CD4-positive, alpha-beta T cell treated with Interleukin-1 beta for 1 hour (primary cell): ENCODE measurements at regions not wholly inside any gene's neighbourhood (a gene's known extent, or its start where the extent isn't known, plus 50 kb on each side); places are given as distances from the start of the nearest gene placed in this dataset.
A peak's percentile ranks its signal among the peaks of the same experiment; 100 is the strongest.

Experiments
- DNase-seq, 2 donors: peaks; one replicate each; pipeline ENCODE4 v3.0.0-alpha.2; 2020 to 2022

- DNase-seq: peak; percentile 57 to 61
Observed at GRCh38 chr19:29263305-29264135, 50.6 kb upstream of the UQCRFS1 start.

- no peak for DNase-seq
Observed at GRCh38 chr19:29264897-29265296, 51.9 kb upstream of the UQCRFS1 start.

- no peak for DNase-seq
Observed at GRCh38 chr19:29265436-29265835, 52.5 kb upstream of the UQCRFS1 start.

DNA sequence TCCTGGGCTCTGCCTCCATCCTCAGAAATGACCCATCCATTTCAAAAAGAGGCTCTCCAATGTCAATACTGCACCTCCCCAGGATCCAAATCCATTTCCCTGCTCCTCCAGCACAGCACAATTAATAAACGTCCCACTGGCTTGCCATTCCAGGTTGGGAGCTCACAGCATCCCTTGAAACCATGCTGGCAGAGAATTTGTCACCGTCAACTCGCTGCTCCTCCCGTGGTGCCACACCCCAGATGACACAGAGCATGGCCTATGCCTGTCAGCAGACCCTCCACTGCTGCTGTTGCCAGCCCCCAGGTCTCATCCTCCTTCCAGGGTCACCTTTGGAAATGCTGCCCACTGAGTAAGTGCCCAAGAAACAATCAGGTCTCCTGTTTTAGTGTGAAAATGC is 53.0 kb upstream of the UQCRFS1 start:
- no peak for DNase-seq

DNA sequence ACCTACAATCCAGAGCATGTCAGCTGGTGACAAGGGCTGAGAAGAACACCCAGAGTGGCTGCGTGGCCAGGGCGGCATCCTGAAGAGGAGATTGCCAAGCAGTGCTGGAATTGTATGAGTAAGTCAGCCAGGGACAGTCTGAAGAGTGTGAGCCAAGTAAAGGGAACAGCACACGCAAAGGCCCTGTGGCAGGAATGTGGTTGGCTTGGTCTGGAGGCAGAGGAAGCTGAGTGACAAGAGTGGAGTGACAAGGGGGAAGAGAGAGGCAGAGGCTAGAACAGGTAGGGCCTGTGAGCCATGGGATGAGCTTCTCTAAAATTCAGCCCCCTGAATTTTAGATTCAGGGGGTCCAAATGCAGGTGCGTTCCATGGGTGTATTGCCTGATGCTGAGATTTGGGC is 53.7 kb upstream of the UQCRFS1 start:
- no peak for DNase-seq

GRCh38 chr19:29267701-29268100 is 54.8 kb upstream of the UQCRFS1 start:
- DNase-seq: no peak

- no peak for DNase-seq
Observed at GRCh38 chr19:29268103-29268502, 55.2 kb upstream of the UQCRFS1 start.

- no peak for DNase-seq
Observed at GRCh38 chr19:29268721-29269393, 55.9 kb upstream of the UQCRFS1 start.

DNA sequence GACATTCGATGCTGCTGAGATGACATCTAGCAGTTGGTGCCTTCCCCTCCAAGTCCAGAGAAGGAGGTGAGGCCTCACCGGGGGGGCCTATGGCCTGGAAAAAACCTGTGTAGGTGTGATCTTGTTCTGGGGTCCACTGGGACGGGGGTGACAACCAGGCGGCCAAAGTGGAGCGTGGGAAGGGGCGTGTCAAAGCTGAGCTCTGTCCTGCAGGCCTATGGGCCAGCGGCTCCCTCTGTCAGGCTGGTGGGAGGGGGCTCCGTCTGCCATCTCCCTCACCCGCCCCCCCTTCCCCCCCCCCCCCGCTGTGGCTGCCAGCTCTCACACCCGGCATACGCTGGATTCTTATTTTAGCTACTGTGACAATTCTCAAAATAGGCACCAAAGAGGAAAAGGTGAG is 56.7 kb upstream of the UQCRFS1 start:
- DNase-seq: no peak

- DNase-seq: no peak
Observed at GRCh38 chr19:29271341-29271740, 58.4 kb upstream of the UQCRFS1 start.

DNA sequence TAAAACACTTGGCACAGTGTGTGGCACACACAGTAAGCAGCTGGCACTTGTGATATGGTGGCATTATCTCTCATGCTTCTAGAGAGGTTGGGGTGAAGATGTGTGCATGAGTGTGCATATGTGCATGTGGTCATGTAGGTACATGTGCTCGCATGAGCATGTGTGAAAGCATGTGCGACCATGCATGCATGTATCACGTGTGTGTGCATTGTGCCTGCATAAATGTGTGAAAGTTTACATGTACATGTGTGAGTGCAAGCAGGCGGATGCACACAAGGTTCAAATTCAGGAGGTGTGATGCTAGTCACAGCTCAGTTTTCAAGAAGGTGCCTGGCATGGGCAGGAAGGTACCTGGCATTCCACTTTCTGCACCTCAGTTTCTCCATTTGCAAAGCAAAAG is 59.0 kb upstream of the UQCRFS1 start:
- no peak for DNase-seq

DNA sequence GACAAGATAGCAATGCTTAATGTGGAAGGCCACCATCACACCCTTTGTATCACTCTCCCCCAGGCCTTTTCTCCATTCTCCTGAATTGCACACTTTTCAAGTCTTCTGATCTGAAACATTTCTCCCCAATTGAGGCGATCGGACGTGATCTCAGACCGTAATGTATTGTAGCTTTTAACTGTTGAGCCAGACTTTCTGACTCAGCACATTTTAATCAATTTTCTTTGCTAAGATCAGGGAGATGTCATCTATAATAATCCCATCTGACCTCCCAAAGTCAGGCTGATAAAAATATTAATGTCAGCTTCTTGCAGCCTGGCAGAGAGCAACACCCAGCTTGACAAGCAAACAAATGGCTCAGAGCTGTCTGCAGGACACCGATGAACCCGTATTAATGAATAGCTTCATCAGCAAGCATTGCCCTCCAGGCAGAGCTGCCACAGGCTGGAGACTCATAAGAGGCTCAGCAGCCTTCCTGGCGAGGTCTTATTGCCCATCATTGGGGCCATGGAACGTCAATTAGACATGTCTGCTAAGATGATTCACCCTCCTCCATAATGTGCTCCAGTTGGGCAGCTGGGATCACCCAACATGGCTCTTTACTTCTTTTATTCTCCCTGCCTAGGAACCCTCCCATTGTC is 60.2 kb upstream of the UQCRFS1 start:
- DNase-seq: no peak

GRCh38 chr19:29275266-29275665 is 62.3 kb upstream of the UQCRFS1 start:
- no peak for DNase-seq

DNA sequence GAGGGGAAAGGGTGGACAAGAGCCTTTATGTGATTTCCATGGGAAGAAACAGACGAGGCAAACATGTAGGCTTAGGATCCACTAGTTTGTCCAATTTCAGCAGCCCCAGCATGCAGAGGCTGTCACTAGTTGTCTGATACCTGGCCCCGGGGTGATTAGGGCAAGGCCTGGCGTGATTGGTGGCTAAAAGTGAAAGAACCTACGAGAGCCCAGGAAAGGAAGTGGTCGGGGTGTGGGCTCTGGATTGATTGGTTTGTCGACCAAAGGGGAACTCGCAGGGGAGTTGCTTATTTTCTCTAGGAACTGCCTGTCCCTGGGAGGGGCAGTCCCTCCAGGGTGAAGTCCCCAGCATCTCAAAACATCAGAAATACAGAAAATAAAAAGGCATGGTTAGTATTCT is 64.2 kb upstream of the UQCRFS1 start:
- peak; percentile 63 to 74 for DNase-seq

GRCh38 chr19:29278716-29279115 is 65.8 kb upstream of the UQCRFS1 start:
- DNase-seq: no peak

DNA sequence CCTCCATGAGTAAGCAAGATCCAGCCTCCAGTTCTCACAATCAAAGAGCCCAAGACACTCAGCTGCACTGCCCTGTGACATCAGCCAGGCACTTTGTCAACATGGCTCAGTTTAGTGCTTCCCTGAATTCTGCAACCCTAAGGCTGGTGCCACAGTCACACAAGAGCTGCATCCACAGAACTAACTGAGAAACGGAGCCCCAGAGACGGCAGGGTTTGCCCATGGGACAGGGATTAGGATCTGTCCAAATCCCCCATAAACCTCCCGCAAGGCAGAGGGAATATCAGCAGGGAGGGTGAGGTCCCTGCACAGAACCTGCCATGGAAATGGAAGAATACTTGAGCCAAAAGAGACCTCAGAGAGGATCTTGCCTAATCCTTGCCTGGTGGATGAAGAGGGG is 70.4 kb upstream of the UQCRFS1 start:
- DNase-seq: no peak

DNA sequence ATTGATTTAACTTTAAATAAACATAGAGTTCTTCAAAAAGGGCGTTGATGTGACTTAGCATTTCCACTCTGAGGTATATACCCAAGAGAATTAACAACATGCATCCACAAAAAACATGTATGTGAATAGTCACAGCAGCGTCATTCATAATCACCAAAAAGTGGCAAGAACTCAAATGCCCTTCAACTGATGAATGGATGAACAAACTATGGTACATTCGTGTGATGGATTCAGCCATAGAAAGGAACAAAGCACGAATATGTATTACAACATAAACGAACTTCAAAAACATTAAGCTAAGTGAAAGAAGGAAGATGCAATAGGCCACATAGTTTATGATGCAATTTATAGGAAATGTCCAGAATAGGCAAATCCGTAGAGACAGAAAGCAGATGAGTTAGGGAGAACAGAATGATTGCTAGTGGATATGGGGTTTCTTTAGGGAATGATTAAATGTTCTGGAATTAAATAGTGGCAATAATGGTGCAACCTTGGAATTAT is 72.3 kb upstream of the UQCRFS1 start:
- no peak for DNase-seq

- no peak for DNase-seq
Observed at GRCh38 chr19:29285878-29286277, 72.9 kb upstream of the UQCRFS1 start.

DNA sequence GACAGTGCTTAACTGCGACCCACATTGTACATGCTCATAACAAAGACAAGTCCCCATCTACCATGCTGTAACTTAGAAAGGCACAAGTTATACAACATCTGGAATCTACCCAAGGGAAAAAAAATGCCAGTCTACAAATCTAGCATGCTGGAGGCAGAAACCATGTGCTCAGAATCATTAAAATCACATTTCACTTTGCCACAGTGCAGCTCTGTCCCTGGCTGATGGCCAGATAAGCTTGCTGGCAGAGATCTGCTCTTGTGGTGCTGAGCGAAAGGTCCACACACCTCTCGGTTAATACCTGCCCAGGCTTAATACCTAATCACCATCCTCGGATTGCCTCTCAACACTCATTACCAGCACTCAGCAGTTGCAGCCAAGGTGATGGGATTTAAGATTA is 74.1 kb upstream of the UQCRFS1 start:
- DNase-seq: no peak

GRCh38 chr19:29288256-29288655 is 75.3 kb upstream of the UQCRFS1 start:
- DNase-seq: no peak

- DNase-seq: no peak
Observed at GRCh38 chr19:29289020-29289419, 76.1 kb upstream of the UQCRFS1 start.

GRCh38 chr19:29290853-29291252 is 77.9 kb upstream of the UQCRFS1 start:
- no peak for DNase-seq

GRCh38 chr19:29292153-29292552 is 79.2 kb upstream of the UQCRFS1 start:
- DNase-seq: no peak

- no peak for DNase-seq
Observed at GRCh38 chr19:29292562-29292961, 79.6 kb upstream of the UQCRFS1 start.
